Naive thymus-derived CD4-positive, alpha-beta T cell (primary cell): ENCODE measurements at regions not wholly inside any gene's neighbourhood (a gene's known extent, or its start where the extent isn't known, plus 50 kb on each side); places are given as distances from the start of the nearest gene placed in this dataset.
"Not testable (repeated sequence)": the region's sequence is repeated elsewhere in the genome, so short reads cannot be mapped to it uniquely, and the experiment has no call there.

Experiments used
- ATAC-seq: fragments of 150-1000 bp; cut with Tn5 transposase; 2 replicates; pipeline ENCODE4 v1.10.0; 2021; ENCODE audit warnings: mild to moderate bottlenecking, moderate library complexity
- CTCF ChIA-PET: fragments of 350-600 bp; sonication (Branson Sonifier 250); formaldehyde crosslinking; loops from one replicate; lab custom pipeline; 2021; ENCODE audit warnings: antibody characterized with exemption; lab: Charles Lee
- POLR2A ChIA-PET: fragments of 350-600 bp; sonication (Branson Sonifier 250); formaldehyde crosslinking; loops from one replicate; lab custom pipeline; 2021; ENCODE audit warnings: antibody characterized with exemption, inconsistent platforms; lab: Charles Lee
- DNase-seq, 9 donors: peaks; one replicate each; pipeline versions ENCODE4 v3.0.0 to v3.0.0-alpha.2; 2020 to 2022; ENCODE audit warnings: mixed read lengths in 1 of 9
- H3K27ac ChIP-seq: one replicate; pipeline ENCODE4 v1.7.0; 2013; ENCODE audit warnings: mild to moderate bottlenecking, low read depth, low read length, moderate library complexity
- H3K27me3 ChIP-seq, 2 donors: one replicate each; pipeline ENCODE4 v1.7.0; 2013; ENCODE audit warnings: low read length in 2 of 2, mild to moderate bottlenecking in 2 of 2, moderate library complexity in 2 of 2; ENCODE audit not compliant: control insufficient read depth in 2 of 2, insufficient read depth in 2 of 2
- H3K36me3 ChIP-seq, 3 experiments: 1 replicate in 2 of 3; 2 replicates in 1 of 3; pipeline ENCODE4 v1.7.0; 2013; ENCODE audit warnings: low read length in 3 of 3, mild to moderate bottlenecking in 3 of 3, moderate library complexity in 1 of 3; ENCODE audit not compliant: insufficient read depth in 3 of 3, control insufficient read depth in 2 of 3
- H3K4me1 ChIP-seq, 2 donors: one replicate each; pipeline ENCODE4 v1.7.0; 2013; ENCODE audit warnings: low read length in 2 of 2, mild to moderate bottlenecking in 2 of 2, moderate library complexity in 1 of 2; ENCODE audit not compliant: control insufficient read depth in 2 of 2, insufficient read depth in 2 of 2
- H3K4me3 ChIP-seq: 2 replicates; pipeline ENCODE4 v1.7.0; 2013; ENCODE audit warnings: mild to moderate bottlenecking, low read length
- H3K9me3 ChIP-seq, 3 experiments: 1 replicate in 2 of 3; 2 replicates in 1 of 3; pipeline ENCODE4 v1.7.0; 2013; ENCODE audit warnings: low read length in 3 of 3; ENCODE audit not compliant: control insufficient read depth in 2 of 3
- H3K27ac Mint-ChIP-seq, 9 donors: one replicate each; pipeline ENCODE4 v1.8.0; 2020 to 2022; ENCODE audit warnings: mixed read lengths in 9 of 9, mild to moderate bottlenecking in 8 of 9, moderate library complexity in 5 of 9, inconsistent platforms in 2 of 9
- H3K27me3 Mint-ChIP-seq, 5 donors: one replicate each; pipeline ENCODE4 v1.8.0; 2021 to 2022; ENCODE audit warnings: mixed read lengths in 5 of 5, mild to moderate bottlenecking in 1 of 5
- H3K36me3 Mint-ChIP-seq, 5 donors: one replicate each; pipeline ENCODE4 v1.8.0; 2020 to 2022; ENCODE audit warnings: mixed read lengths in 5 of 5, mild to moderate bottlenecking in 3 of 5, inconsistent platforms in 1 of 5
- H3K4me1 Mint-ChIP-seq, 7 donors: one replicate each; pipeline ENCODE4 v1.8.0; 2020 to 2022; ENCODE audit warnings: mixed read lengths in 7 of 7, mild to moderate bottlenecking in 3 of 7, inconsistent platforms in 1 of 7
- H3K4me3 Mint-ChIP-seq, 10 donors: one replicate each; pipeline ENCODE4 v1.8.0; 2020 to 2022; ENCODE audit warnings: mild to moderate bottlenecking in 10 of 10, mixed read lengths in 10 of 10, moderate library complexity in 6 of 10, inconsistent platforms in 2 of 10
- H3K9me3 Mint-ChIP-seq, 11 donors: one replicate each; pipeline ENCODE4 v1.8.0; 2020 to 2022; ENCODE audit warnings: mixed read lengths in 11 of 11, mild to moderate bottlenecking in 4 of 11, inconsistent platforms in 1 of 11, moderate library complexity in 1 of 11
- intact Hi-C, 2 donors: fragments of 100-400 bp; cut with micrococcal nuclease; formaldehyde crosslinking; loops; one replicate each; pipeline ENCODE4 v1.15.1; 2023

DNA sequence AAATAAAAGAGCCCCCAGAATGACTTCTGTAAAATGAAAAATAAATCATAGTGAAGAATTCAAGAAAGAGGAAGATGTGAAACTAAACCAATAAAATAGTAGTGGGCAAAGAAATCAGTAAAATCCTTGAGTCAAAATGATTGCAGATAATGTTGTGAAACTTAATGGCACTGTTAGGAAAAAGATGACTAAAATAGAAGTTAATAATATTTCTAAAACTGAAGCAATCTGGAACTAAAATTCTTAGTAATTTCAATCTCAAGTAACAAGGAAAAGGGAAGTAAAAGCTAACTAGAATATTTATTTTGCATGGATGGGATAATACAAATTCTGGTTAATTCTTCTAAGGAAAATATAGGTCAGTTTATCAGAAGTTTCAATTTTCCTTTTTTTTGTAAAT lies 84.6 kb downstream of the TMCO5A start:
- peaks cover 0 to 5% (median 0%) of the 10 kb centered on the region in 11 donors for H3K9me3 Mint-ChIP-seq
- peaks cover 0 to 9% (median 2%) of the 10 kb centered on the region in 5 donors for H3K27me3 Mint-ChIP-seq
- ATAC-seq (no peak), DNase-seq (no peak)
- intact Hi-C loops, result no loop called here
- H3K4me1 Mint-ChIP-seq, result no peaks in the 10 kb centered on the region
- no peaks in the 10 kb centered on the region for H3K4me1 ChIP-seq
- H3K9me3 ChIP-seq, result no peaks in the 10 kb centered on the region
- no peaks in the 10 kb centered on the region for H3K36me3 ChIP-seq
- H3K27me3 ChIP-seq, result no peaks in the 10 kb centered on the region
- no peak overlapping the region for H3K27ac ChIP-seq
- H3K27ac Mint-ChIP-seq, result no peak overlapping the region
- no peak overlapping the region for H3K4me3 ChIP-seq
- no peak overlapping the region for H3K4me3 Mint-ChIP-seq
- no peaks in the 10 kb centered on the region for H3K36me3 Mint-ChIP-seq
- ChIA-PET POLR2A (no interaction called here), CTCF (interaction anchor here (0.7 kb wide), 1 partner anchor 191 kb away, joined by 3 read pairs; no protein-coding TSS in a partner anchor)

DNA sequence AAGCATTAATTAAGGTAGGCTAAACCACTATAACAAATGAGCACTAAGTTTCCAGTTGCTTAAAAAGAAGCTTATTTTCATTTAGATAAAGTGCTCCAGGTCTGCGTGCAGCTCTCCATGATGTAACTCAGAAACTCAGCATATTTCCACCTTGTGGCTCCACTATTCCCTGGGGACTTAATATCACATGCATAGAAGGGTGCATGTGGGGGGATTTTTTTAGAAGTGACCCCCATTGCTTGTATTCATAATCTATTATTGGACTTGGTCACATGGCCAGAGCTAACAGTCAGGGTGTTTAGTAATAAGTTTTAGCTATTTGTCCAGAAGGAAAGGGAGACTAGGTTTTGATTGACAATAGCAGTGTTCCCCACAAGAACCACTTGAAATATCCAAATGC lies 86.8 kb downstream of the TMCO5A start:
- Mint-ChIP-seq H3K9me3 (peaks cover 0 to 11% (median 2%) of the 10 kb centered on the region in 11 donors), H3K36me3 (no peaks in the 10 kb centered on the region), H3K27ac (no peak overlapping the region), H3K27me3 (peaks cover 0 to 9% (median 2%) of the 10 kb centered on the region in 5 donors), H3K4me1 (no peaks in the 10 kb centered on the region), H3K4me3 (no peak overlapping the region)
- ChIA-PET POLR2A (no interaction called here), CTCF (no interaction called here)
- ATAC-seq (no peak), DNase-seq (no peak)
- intact Hi-C loops, result no loop called here
- no peaks in the 10 kb centered on the region for H3K27me3 ChIP-seq
- H3K4me3 ChIP-seq, result no peak overlapping the region
- H3K27ac ChIP-seq, result no peak overlapping the region
- H3K36me3 ChIP-seq, result no peaks in the 10 kb centered on the region
- H3K9me3 ChIP-seq, result no peaks in the 10 kb centered on the region
- no peaks in the 10 kb centered on the region for H3K4me1 ChIP-seq

DNA sequence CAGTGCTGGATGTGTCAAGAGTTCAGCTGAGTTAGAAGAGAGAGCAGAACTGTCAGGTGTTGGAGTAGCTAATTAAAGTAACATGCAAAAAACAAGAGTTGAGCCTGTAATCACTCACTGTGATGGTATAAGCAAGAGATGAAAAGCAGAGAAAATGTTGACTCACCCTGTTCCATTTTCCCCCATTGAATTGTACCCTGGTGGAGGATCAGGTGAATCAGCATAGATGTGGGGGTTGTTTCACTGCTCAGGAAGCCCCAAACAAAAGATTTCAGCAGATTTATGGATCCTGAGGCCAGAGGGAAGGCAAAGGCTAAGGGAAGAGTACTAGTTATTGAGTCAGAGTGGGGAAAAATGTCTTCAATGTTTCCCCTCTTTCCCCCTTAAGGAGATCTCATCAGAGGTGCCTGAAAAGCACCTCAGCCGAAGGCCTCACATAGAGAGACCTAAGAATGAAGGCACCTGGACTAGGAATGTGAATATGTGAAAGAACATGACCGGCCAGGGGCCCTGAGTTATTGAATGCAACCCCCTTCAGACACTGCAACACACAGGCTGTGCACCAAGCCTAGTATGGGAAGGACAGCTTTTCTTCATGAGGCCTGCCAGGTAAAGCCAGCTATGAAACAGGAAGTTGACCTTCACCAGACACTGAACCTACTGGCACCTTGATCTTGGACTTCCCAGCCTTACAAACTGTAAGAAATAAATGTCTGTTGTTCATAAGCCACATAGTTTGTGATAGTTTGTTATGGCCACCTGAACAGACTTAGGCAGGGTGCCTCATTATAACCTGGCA lies 90.1 kb downstream of the TMCO5A start:
- Histone ChIP-seq H3K9me3 (no peaks in the 10 kb centered on the region), H3K4me1 (no peaks in the 10 kb centered on the region), H3K27ac (no peak overlapping the region), H3K36me3 (no peaks in the 10 kb centered on the region), H3K27me3 (no peaks in the 10 kb centered on the region), H3K4me3 (no peak overlapping the region)
- H3K9me3 Mint-ChIP-seq, result peaks cover 0 to 11% (median 3%) of the 10 kb centered on the region in 11 donors
- no peak for ATAC-seq
- intact Hi-C loops, result no loop called here
- H3K4me3 Mint-ChIP-seq, result no peak overlapping the region
- CTCF ChIA-PET, result no interaction called here
- peaks cover 0 to 4% (median 0%) of the 10 kb centered on the region in 5 donors for H3K27me3 Mint-ChIP-seq
- POLR2A ChIA-PET, result no interaction called here
- H3K4me1 Mint-ChIP-seq, result no peaks in the 10 kb centered on the region
- no peak for DNase-seq
- H3K36me3 Mint-ChIP-seq, result no peaks in the 10 kb centered on the region
- no peak overlapping the region for H3K27ac Mint-ChIP-seq

DNA sequence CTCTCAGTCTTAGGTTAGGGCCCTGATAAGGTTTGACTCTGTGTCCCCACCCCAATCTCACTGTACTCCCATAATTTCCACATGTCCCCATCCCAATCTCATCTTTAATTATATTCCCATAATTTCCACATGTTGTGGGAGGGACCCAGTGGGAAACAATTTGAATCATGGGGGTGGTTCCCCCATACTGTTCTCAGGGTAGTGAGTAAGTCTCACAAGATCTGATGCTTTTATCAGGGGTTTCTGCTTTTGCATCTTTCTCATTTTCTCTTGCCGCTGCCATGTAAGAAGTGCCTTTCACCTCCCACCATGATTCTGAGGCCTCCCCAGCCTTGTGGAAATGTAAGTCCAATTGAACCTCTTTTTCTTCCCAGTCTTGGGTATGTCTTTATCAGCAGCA lies 91.2 kb downstream of the TMCO5A start:
- H3K9me3 ChIP-seq, ATAC-seq, H3K4me1 ChIP-seq, H3K4me1 Mint-ChIP-seq, CTCF ChIA-PET, H3K36me3 Mint-ChIP-seq, intact Hi-C loops, H3K36me3 ChIP-seq, H3K27me3 ChIP-seq, H3K27ac ChIP-seq, POLR2A ChIA-PET, DNase-seq, H3K4me3 Mint-ChIP-seq, H3K27me3 Mint-ChIP-seq, H3K27ac Mint-ChIP-seq, H3K4me3 ChIP-seq: not testable (repeated sequence)
- H3K9me3 Mint-ChIP-seq, result peaks cover 0 to 11% (median 3%) of the 10 kb centered on the region in 11 donors

DNA sequence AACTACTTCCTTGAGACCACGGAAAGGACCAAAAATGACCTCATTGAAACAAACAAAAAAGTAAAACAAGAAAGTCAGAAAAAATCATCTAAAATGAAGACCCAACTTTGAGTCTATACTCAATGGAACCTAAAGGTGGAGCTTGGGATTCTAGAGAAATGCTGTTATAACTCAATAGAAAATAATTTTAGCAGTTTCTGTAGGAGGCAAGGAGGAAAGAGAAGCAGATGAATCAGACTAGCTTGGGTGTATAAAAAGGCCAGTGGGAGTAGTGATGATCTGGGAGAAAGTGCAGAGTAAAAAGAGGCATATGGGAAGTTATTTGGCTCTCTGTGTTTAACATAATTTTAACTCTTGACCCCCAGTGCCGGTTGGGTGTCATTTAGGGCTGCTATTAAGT lies 94.4 kb downstream of the TMCO5A start:
- DNase-seq, result no peak
- Histone ChIP-seq H3K36me3 (no peaks in the 10 kb centered on the region), H3K4me3 (no peak overlapping the region), H3K4me1 (no peaks in the 10 kb centered on the region), H3K9me3 (no peaks in the 10 kb centered on the region), H3K27ac (no peak overlapping the region), H3K27me3 (no peaks in the 10 kb centered on the region)
- H3K36me3 Mint-ChIP-seq, result no peaks in the 10 kb centered on the region
- intact Hi-C loops, result no loop called here
- H3K27me3 Mint-ChIP-seq, result peaks cover 0 to 8% (median 4%) of the 10 kb centered on the region in 5 donors
- POLR2A ChIA-PET, result no interaction called here
- ATAC-seq, result no peak
- CTCF ChIA-PET, result no interaction called here
- no peaks in the 10 kb centered on the region for H3K4me1 Mint-ChIP-seq
- H3K27ac Mint-ChIP-seq, result no peak overlapping the region
- H3K9me3 Mint-ChIP-seq, result peaks cover 0 to 11% (median 5%) of the 10 kb centered on the region in 11 donors
- no peak overlapping the region for H3K4me3 Mint-ChIP-seq

DNA sequence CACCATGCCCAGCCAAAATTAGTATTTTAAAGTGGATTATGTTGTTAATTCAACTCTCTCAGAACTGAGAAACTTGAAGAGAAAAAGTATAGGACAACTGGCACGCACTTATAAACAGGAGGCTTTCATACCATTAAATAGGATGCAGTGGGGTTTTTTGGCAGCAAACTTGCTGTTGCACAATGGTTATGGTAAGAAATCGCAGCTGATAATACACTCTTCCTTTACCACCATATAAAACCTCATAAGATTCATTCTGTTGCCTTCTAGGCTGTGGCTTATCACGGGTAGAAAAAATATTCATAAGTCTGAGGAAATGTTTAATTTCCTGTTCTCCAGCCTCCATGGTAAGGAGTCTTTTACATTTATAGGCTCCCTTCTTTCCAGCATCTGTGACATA lies 95.3 kb downstream of the TMCO5A start:
- no peak for ATAC-seq
- no peaks in the 10 kb centered on the region for H3K4me1 Mint-ChIP-seq

DNA sequence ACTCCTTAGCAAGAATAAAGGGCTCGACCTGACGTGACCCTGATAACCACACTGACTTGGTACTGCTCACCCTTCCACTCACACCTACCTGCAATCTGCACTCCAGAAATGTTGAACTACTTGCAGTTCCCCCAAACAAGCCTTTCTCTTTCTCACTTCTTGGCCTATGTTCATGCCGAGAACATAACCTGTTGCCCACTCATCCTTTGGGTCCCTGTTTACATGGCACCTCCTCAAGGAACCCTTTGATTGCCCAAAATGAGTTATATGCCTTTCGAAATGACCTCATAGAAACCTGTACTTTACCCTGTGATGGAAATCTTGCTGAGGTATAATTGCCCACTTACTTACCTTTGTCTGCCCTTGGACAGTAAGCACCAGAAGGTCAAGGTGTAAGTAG lies 96.2 kb downstream of the TMCO5A start:
- H3K27ac Mint-ChIP-seq, result no peak overlapping the region
- no peaks in the 10 kb centered on the region for H3K9me3 ChIP-seq
- DNase-seq (no peak), ATAC-seq (no peak)
- no peak overlapping the region for H3K4me3 Mint-ChIP-seq
- H3K4me1 Mint-ChIP-seq, result no peaks in the 10 kb centered on the region
- no peaks in the 10 kb centered on the region for H3K4me1 ChIP-seq
- intact Hi-C loops, result no loop called here
- peaks cover 0 to 19% (median 4%) of the 10 kb centered on the region in 5 donors for H3K27me3 Mint-ChIP-seq
- H3K4me3 ChIP-seq, result no peak overlapping the region
- no peaks in the 10 kb centered on the region for H3K27me3 ChIP-seq
- CTCF ChIA-PET, result no interaction called here
- peaks cover 0 to 11% (median 4%) of the 10 kb centered on the region in 11 donors for H3K9me3 Mint-ChIP-seq
- no peak overlapping the region for H3K27ac ChIP-seq
- POLR2A ChIA-PET, result no interaction called here
- no peaks in the 10 kb centered on the region for H3K36me3 Mint-ChIP-seq
- no peaks in the 10 kb centered on the region for H3K36me3 ChIP-seq

More for the DNA sequence above, 95.3 kb downstream of the TMCO5A start:
- no peaks in the 10 kb centered on the region for H3K9me3 ChIP-seq
- no peaks in the 10 kb centered on the region for H3K27me3 ChIP-seq
- POLR2A ChIA-PET, result no interaction called here
- intact Hi-C loops, result no loop called here
- CTCF ChIA-PET, result no interaction called here
- no peak for DNase-seq
- Mint-ChIP-seq H3K36me3 (no peaks in the 10 kb centered on the region), H3K9me3 (peaks cover 0 to 11% (median 4%) of the 10 kb centered on the region in 11 donors), H3K27me3 (peaks cover 0 to 16% (median 4%) of the 10 kb centered on the region in 5 donors), H3K27ac (no peak overlapping the region), H3K4me3 (no peak overlapping the region)
- H3K4me3 ChIP-seq, result no peak overlapping the region
- H3K27ac ChIP-seq, result no peak overlapping the region
- no peaks in the 10 kb centered on the region for H3K36me3 ChIP-seq
- no peaks in the 10 kb centered on the region for H3K4me1 ChIP-seq
